Esophagus muscularis mucosa (tissue), 4 donors: ENCODE measurements at regions not wholly inside any gene's neighbourhood (a gene's known extent, or its start where the extent isn't known, plus 50 kb on each side); places are given as distances from the start of the nearest gene placed in this dataset.

ENCODE experiments used
- EP300 ChIP-seq: sonication (generic); formaldehyde crosslinking; IDR thresholded peaks from one replicate; pipeline ENCODE4 v1.6.1; 2017; ENCODE audit warnings: antibody characterized with exemption
- POLR2A ChIP-seq: fragments of 450-650 bp; IDR thresholded peaks from one replicate; pipeline ENCODE4 v1.6.1; 2017; ENCODE audit warnings: antibody characterized with exemption, moderate library complexity, mild to moderate bottlenecking, low read depth
- POLR2AphosphoS5 ChIP-seq, 2 donors: sonication (generic); formaldehyde crosslinking; IDR thresholded peaks; one replicate each; pipeline ENCODE4 v1.6.1; 2017; ENCODE audit warnings: antibody characterized with exemption in 2 of 2
- TF ChIP-seq, protein P1 (sequence below), 3 experiments: fragments of 200-600 bp in 2 of 3; fragments of 450-650 bp in 1 of 3; sonication (generic) in 2 of 3; IDR thresholded peaks; one replicate each; pipeline ENCODE4 v1.5.1; 2017 to 2019; ENCODE audit warnings: antibody characterized with exemption in 3 of 3, mild to moderate bottlenecking in 2 of 3, moderate library complexity in 1 of 3

- TF ChIP-seq, protein P1, sequence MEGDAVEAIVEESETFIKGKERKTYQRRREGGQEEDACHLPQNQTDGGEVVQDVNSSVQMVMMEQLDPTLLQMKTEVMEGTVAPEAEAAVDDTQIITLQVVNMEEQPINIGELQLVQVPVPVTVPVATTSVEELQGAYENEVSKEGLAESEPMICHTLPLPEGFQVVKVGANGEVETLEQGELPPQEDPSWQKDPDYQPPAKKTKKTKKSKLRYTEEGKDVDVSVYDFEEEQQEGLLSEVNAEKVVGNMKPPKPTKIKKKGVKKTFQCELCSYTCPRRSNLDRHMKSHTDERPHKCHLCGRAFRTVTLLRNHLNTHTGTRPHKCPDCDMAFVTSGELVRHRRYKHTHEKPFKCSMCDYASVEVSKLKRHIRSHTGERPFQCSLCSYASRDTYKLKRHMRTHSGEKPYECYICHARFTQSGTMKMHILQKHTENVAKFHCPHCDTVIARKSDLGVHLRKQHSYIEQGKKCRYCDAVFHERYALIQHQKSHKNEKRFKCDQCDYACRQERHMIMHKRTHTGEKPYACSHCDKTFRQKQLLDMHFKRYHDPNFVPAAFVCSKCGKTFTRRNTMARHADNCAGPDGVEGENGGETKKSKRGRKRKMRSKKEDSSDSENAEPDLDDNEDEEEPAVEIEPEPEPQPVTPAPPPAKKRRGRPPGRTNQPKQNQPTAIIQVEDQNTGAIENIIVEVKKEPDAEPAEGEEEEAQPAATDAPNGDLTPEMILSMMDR (IDR thresholded peaks at IDR 0.05), result no peak
- TF ChIP-seq POLR2A, result no peak
- no peak for TF ChIP-seq POLR2AphosphoS5 (IDR thresholded peaks at IDR 0.05)
- no peak for TF ChIP-seq EP300
Observed at GRCh38 chr10:10350050-10350449, 667.6 kb upstream of the CELF2 start.
